ENCODE measurements at regions not wholly inside any gene's neighbourhood (a gene's known extent, or its start where the extent isn't known, plus 50 kb on each side); places are given as distances from the start of the nearest gene placed in this dataset.

- no peaks in the 10 kb centered on the region for H3K27me3 ChIP-seq (ENCODE audit: insufficient read depth, poor library complexity, severe bottlenecking)
- TF ChIP-seq, protein P1, sequence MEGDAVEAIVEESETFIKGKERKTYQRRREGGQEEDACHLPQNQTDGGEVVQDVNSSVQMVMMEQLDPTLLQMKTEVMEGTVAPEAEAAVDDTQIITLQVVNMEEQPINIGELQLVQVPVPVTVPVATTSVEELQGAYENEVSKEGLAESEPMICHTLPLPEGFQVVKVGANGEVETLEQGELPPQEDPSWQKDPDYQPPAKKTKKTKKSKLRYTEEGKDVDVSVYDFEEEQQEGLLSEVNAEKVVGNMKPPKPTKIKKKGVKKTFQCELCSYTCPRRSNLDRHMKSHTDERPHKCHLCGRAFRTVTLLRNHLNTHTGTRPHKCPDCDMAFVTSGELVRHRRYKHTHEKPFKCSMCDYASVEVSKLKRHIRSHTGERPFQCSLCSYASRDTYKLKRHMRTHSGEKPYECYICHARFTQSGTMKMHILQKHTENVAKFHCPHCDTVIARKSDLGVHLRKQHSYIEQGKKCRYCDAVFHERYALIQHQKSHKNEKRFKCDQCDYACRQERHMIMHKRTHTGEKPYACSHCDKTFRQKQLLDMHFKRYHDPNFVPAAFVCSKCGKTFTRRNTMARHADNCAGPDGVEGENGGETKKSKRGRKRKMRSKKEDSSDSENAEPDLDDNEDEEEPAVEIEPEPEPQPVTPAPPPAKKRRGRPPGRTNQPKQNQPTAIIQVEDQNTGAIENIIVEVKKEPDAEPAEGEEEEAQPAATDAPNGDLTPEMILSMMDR (IDR thresholded peaks at IDR 0.05; ENCODE audit: insufficient read depth, low read length): no peak
- TF ChIP-seq, protein P2, sequence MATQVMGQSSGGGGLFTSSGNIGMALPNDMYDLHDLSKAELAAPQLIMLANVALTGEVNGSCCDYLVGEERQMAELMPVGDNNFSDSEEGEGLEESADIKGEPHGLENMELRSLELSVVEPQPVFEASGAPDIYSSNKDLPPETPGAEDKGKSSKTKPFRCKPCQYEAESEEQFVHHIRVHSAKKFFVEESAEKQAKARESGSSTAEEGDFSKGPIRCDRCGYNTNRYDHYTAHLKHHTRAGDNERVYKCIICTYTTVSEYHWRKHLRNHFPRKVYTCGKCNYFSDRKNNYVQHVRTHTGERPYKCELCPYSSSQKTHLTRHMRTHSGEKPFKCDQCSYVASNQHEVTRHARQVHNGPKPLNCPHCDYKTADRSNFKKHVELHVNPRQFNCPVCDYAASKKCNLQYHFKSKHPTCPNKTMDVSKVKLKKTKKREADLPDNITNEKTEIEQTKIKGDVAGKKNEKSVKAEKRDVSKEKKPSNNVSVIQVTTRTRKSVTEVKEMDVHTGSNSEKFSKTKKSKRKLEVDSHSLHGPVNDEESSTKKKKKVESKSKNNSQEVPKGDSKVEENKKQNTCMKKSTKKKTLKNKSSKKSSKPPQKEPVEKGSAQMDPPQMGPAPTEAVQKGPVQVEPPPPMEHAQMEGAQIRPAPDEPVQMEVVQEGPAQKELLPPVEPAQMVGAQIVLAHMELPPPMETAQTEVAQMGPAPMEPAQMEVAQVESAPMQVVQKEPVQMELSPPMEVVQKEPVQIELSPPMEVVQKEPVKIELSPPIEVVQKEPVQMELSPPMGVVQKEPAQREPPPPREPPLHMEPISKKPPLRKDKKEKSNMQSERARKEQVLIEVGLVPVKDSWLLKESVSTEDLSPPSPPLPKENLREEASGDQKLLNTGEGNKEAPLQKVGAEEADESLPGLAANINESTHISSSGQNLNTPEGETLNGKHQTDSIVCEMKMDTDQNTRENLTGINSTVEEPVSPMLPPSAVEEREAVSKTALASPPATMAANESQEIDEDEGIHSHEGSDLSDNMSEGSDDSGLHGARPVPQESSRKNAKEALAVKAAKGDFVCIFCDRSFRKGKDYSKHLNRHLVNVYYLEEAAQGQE (IDR thresholded peaks at IDR 0.05; ENCODE audit: insufficient replicate concordance, low read depth): no peak
- TF ChIP-seq GABPA (IDR thresholded peaks at IDR 0.05; ENCODE audit: low read depth) (no peak), SPI1 (IDR thresholded peaks at IDR 0.05; ENCODE audit: borderline replicate concordance, low read depth) (no peak), POLR2AphosphoS5 (IDR thresholded peaks at IDR 0.05; ENCODE audit: low read depth) (no peak)
- DNase-seq (ENCODE audit: low read depth in 1 of 2, low spot score in 1 of 2): no peak
- no peak overlapping the region for H3K4me3 ChIP-seq (replicated peaks; ENCODE audit: insufficient read depth, low read length)
- H3K27ac ChIP-seq (replicated peaks): no peak overlapping the region
Measured at GRCh38 chr14:30373526-30373925, 185.4 kb upstream of the G2E3 start.

- Histone ChIP-seq H3K27ac (replicated peaks) (no peak overlapping the region), H3K27me3 (ENCODE audit: insufficient read depth, poor library complexity, severe bottlenecking) (no peaks in the 10 kb centered on the region), H3K4me3 (replicated peaks; ENCODE audit: insufficient read depth, low read length) (no peak overlapping the region)
- DNase-seq (ENCODE audit: low read depth in 1 of 2, low spot score in 1 of 2): peak; percentile 15 to 64
- TF ChIP-seq POLR2AphosphoS5 (IDR thresholded peaks at IDR 0.05; ENCODE audit: low read depth) (no peak), SPI1 (IDR thresholded peaks at IDR 0.05; ENCODE audit: borderline replicate concordance, low read depth) (no peak)
- TF ChIP-seq, protein P2 (IDR thresholded peaks at IDR 0.05; ENCODE audit: insufficient replicate concordance, low read depth): no peak
- TF ChIP-seq, protein P1 (IDR thresholded peaks at IDR 0.05; ENCODE audit: insufficient read depth, low read length): peak; percentile 76
Measured at GRCh38 chr14:30375296-30375892, 183.6 kb upstream of the G2E3 start.

DNA sequence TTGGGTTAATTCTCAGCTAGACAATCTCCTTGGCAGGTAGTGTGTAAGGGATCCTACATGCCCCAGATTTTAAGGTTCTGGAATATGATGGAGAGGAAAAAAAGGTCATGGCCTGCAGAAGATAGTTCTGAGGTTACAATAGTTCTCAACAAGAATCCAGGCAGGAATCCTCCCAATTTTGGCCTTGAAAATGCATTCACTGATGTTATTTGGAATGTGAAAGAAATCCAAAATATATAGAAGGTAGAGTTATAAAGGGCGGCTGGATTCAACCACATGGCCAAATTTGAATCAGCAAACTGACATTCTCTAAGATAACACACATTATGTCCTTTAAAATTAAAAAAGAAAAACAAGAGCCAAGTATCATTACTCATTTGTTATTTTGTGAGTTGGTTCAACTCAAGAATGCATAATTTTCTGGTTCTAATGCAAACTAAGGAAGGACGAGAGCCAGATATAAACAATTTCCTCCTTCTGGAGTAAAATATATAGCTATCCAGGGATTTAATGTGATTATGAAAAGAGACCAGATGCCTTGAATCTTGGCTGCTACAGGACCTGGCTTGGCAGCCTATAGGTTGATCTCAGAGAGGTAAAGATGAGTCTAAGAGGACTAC lies 177.0 kb upstream of the G2E3 start:
- no peak for DNase-seq (ENCODE audit: low read depth in 1 of 2, low spot score in 1 of 2)
- Histone ChIP-seq H3K4me3 (replicated peaks; ENCODE audit: insufficient read depth, low read length) (no peak overlapping the region), H3K27me3 (ENCODE audit: insufficient read depth, poor library complexity, severe bottlenecking) (no peaks in the 10 kb centered on the region), H3K27ac (replicated peaks) (no peak overlapping the region)
- TF ChIP-seq, protein P1 (IDR thresholded peaks at IDR 0.05; ENCODE audit: insufficient read depth, low read length): no peak
- TF ChIP-seq GABPA (IDR thresholded peaks at IDR 0.05; ENCODE audit: low read depth) (no peak), SPI1 (IDR thresholded peaks at IDR 0.05; ENCODE audit: borderline replicate concordance, low read depth) (no peak), POLR2AphosphoS5 (IDR thresholded peaks at IDR 0.05; ENCODE audit: low read depth) (no peak)
- TF ChIP-seq, protein P2 (IDR thresholded peaks at IDR 0.05; ENCODE audit: insufficient replicate concordance, low read depth): no peak

All from HL-60 (cell line).